Left ventricle myocardium superior (tissue), 1 donor: ENCODE measurements at regions not wholly inside any gene's neighbourhood (a gene's known extent, or its start where the extent isn't known, plus 50 kb on each side); places are given as distances from the start of the nearest gene placed in this dataset.

Source experiments
- ATAC-seq: fragments of 200-7000 bp; cut with Tn5 transposase; one replicate; pipeline ENCODE4 v1.9.1; 2020; ENCODE audit warnings: mild to moderate bottlenecking, moderate library complexity
- DNase-seq: peaks from one replicate; pipeline ENCODE4 v3.0.0-alpha.2; 2020
- intact Hi-C: fragments of 100-400 bp; cut with micrococcal nuclease; formaldehyde crosslinking; loops from one replicate; pipeline ENCODE4 v1.11.0; 2022
- donor health status: DM: no; HTN: yes; CAD: no; lungs with severe emphysema.

DNA sequence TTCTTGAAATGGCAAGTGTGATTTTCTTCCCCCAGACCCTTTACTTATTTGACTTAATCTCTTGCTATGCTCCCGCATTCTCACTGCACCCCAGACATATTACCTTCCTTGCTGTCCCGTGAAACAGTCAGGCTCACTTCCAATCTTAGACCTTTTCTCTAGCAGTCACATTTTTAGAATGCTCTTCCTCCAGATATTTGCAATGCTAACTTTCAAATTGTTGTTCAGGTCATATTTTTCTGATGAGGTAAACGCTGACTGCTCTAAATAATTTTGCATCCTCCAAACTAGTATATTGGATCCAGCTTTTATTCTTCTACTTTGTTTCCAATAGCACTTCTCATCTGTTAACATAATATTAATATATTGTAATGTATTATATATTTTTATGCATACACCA is 648.2 kb upstream of the NEGR1 start:
- intact Hi-C loops = no loop called here
- no peak for DNase-seq
- no peak for ATAC-seq

DNA sequence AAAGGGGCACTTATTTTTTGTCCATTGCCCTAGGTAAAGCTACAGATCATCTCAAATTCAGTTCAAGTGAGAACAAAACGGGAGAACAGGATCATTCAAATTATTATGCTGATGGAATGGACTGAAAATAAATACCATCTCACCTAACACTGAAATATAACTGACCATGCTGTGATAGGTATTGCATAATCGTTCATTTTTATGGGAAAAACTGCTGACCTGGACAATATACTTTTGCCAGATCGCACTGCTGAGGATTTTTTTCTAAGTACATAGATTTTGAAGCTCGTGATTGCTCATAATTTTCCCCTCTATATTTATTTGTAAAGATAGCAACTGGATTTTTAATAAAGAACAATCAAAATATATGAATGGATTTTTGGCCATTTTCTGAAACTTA is 636.6 kb upstream of the NEGR1 start:
- intact Hi-C loops = no loop called here
- no peak for ATAC-seq
- DNase-seq = no peak

DNA sequence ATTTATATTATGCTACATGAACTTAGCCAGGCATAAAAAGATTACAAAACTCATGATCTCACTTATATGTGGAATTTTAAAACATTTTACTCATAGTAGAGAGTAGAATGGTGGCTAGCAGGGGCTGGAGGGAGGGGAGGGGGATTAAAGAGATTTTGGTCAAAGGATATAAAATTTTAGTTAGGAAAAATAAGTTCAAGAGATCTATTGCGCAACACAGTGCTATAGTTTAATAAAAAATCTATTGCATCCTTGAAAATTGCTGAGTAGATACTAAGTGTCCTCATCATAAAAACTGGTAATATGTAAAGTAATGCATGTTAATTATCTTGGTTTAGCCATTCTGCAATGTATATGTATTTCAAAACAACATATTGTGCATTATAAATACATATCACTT is 635.6 kb upstream of the NEGR1 start:
- DNase-seq (no peak), ATAC-seq (no peak)
- intact Hi-C loops = no loop called here

DNA sequence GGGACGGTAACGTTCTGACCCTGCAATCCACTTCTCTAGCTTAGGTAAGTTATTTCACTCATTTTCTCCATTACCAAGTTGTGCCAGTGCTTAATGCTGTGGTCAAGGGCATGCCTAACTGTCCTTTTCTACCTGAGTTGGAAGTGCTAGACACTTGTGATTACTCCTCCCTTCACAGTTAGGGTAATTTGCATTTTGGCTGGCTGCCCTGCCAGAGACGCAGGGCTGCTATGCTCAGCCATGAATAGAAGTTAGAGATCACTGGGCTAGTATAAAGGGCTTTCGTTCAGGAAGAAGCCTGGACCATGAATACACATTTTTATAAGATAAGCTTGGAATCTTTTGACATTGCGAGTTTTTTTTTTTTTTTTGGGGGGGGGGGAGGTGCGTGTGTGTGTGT is 633.2 kb upstream of the NEGR1 start:
- intact Hi-C loops = no loop called here
- ATAC-seq = no peak

DNA sequence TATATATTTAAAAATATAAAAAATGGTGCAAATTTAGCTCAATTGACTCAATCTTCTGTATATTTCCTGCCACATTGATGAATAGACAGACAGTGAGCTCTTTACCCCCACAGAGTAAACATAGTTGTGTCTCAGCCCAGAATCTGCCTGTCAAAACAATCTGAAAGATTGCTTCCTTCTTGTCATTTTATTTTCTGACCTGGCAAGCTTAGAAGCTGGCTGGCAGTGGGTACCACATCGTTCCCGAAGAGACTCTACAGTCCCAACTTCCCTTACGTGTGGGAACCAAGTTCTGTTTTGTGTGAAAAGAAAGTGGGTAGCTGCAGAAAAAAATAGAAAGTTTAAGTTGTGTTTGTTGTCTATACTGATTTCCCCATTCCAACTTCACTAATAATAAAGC is 629.3 kb upstream of the NEGR1 start:
- ATAC-seq (no peak), DNase-seq (no peak)
- intact Hi-C loops = no loop called here

More for the DNA sequence above, 633.2 kb upstream of the NEGR1 start:
- DNase-seq = no peak

DNA sequence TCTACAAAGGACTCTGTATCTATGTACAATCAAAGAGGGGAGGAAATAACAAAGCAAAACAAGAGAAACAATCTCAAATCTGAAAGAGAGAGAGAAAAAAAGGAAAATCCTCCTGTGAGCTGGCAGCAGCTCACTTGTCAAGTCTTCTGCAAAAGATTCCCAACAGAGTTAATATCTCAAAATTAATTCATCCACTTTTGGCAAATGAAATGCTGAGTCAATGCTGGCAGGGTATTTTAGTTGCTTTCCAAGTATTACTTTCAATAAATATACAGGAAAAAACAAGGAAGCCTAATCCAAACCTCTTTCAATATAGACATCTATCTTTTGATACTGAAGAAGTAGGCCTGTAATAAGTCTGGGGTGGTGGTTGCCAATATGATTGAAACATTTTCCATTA is 613.9 kb upstream of the NEGR1 start:
- DNase-seq (no peak), ATAC-seq (no peak)
- intact Hi-C loops = no loop called here

DNA sequence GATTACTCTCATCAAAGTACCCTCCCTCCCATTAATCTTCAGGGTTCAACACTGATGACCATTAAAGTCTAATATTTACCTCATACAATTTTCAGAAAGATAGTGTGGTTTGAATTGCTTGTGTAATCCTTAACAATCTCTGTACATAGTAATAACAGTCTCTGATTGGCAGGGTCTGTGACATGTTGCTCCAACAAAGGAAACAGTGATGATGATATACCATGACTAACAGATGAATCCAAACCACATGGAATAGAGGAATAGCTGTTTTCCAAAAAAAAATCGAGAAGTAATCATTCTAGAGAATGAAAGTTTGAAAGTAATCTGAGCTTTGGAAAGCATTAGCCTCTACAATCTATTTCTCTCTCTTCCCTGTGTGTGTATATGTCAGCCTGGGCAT is 610.1 kb upstream of the NEGR1 start:
- intact Hi-C loops = no loop called here
- ATAC-seq (no peak), DNase-seq (no peak)

DNA sequence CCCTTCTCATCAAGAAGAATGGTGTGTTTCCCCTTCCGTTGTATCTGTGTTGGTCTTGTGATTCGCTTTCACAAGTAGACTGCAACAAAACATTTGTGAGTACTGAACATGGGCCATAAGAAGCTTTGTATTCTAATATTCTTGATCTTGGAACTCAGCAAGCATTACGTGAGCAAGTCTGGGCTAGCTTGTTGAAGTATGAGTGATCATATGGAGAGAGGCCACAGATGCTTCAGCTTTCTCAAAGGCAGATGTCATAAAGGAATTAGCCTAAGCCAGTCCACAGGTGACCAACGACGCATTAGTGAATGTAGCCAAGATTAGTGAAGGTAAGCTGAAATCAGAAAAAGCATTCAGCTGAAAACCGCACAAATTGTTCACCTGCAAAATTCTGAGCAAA is 609.6 kb upstream of the NEGR1 start:
- ATAC-seq (no peak), DNase-seq (no peak)
- intact Hi-C loops = no loop called here

DNA sequence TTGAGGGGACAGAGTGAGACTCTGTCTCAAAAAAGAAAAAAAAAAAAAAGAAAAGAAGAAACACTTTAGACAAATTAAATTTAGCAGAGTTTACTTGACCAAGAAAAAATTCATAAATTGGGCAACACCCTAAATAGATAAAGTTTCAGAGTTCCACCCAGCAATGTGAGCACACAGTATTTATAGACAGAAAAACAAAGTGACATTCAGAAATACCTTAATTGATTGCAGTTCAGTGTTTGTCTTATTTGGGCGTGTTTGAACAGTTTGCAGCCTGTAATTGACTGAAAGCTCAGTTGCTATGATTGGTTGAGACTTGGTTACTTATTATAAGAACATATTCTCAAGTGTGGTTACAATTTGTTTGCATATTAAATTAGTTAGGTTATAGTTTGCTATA is 603.5 kb upstream of the NEGR1 start:
- no peak for ATAC-seq
- intact Hi-C loops = no loop called here
- DNase-seq = no peak

DNA sequence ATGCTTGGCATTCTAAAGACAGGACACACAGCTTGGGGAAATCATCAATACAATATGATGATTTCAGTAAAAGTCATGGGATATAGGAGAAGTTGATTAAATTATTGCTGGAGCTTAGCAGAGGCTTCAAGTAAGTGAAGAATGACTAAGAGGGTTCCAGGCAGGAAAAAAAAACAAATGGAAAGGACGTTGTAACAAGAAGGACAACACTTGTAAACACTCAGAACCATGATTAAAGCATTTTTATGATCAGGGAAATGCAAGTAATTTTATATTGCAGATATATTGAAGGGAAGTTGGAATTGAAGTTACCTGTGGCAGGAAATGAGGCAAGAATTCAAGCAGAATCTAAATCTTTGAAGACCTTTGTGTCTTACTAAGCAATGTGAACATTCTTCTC is 602.7 kb upstream of the NEGR1 start:
- no peak for DNase-seq
- intact Hi-C loops = no loop called here
- no peak for ATAC-seq

DNA sequence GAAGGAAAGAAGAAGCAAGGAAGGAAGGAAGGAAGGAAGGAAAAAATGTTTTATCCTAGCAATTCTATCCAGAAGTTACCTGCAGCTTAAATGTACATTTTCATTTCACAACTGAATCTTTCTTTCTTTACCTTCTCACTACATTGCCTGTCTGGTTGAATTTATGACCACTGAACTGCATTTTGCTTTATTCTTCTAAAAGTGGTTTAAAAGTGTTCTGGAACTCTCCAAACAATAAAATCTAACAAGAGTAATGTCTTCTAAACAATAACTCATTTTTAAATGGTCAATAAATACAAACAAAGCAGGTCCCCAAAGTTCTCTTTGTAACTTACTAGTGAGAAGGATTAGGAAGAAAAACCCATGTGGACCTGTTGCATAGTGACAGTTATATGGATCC is 587.5 kb upstream of the NEGR1 start:
- DNase-seq (no peak), ATAC-seq (no peak)
- intact Hi-C loops = no loop called here

DNA sequence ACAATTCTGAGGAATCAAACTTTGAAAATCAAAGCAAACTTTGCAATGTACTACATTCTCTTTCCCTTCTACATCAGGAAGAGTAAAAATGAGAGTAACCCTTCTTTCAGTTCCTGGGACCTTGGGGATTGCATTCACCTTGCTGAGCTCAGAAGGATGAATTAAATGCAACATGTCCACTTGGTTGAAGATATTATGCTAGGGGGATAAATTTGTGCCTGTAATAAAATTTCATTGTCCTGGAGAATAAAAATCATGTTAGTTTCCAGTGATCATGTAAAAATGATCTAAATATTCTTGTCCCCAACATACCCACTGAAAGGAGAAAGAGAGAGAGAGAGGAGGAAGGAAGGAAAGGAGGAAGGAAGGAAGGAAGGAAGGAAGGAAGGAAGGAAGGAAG is 587.1 kb upstream of the NEGR1 start:
- no peak for DNase-seq
- intact Hi-C loops = no loop called here
- no peak for ATAC-seq

DNA sequence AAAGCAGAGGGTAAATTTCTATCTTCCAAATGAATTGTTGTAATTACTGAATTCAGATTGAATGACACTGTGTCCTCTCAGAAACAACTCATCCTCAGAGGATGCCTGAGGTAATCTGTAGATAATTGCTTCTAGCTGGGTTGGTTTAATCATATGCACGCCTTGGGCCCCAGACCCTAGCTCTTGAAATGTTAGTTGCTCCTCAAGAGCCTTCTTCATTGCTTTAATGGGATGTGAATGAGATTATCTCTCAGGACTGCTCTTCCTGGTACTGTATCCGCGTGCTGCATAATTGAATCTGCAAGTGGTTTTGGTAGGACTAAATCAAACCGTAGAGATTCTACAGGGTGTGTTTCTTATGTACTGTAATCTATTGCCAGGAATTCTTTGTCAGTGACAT is 569.3 kb upstream of the NEGR1 start:
- intact Hi-C loops = no loop called here
- DNase-seq (no peak), ATAC-seq (no peak)

DNA sequence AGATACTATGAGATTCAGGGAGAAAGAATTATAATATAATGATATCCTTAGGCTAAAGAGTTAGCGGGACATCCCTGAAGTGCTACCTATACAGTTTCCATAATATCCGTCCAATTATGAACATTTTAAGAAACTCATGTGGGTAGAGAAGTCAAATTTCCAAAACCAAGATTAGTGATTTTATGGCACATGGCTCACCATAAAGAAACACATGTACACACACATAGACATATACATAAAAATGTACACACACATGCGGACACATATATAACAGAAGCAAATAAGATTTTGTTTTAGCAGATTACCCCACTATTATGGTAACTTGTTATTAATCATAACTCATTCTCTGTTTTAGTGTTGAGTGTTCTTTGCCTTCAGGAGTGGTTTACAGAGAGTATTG is 566.7 kb upstream of the NEGR1 start:
- intact Hi-C loops = no loop called here
- DNase-seq (no peak), ATAC-seq (no peak)

DNA sequence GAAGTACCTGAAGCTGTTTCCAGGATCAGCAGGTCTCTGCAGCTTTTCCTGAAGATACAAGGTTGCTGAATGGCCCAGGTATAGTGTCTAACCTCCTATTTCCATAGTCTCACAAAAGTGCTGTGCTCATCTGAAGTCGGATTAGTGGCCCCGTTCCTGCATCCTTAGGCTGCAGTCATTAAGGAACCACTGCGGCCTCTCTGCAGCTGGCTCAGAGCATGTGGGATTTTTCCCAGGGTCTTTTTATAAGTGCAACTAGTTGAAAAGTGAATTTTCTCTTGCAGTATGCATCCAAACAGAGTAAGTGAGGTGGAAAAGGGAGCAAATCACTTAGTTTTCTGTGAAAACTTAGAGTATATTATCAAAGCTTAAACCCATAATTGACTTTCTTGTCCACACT is 565.3 kb upstream of the NEGR1 start:
- ATAC-seq (no peak), DNase-seq (no peak)
- intact Hi-C loops = no loop called here

DNA sequence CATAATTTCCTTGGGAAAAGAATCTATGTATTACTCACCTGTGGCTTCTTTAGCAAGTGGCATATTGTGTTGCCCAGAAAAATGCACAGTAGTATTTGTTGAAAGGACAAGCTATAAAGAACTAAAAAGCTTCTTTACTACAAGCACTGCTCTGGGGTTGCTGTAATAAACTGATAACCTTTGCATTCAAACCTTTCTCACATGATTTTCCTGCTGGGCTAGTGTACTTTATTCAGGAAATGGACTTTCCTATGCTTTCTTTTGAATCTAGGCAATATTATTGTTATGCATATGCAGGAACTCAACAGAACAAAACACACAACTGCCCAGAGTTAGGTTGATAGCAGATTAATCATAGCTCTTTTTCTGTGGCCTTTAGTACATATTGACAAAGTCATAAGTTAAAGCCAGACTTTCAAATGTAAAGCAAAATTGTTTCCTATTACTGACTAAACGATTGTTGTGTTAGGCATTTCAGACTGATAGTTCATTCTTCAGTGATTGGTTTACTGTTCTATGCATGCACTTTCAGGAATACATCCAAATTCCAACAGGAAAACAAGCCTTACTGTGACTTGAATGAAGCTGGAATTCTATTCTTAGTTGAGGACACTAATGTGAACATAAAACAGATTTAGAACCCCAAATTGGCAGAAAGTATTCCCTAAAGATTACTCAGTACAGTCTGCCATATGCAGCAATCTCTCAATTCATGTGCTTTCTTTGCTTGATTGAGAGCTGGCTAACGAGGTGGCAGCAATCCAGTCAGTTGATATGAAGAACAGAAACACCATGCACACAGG is 564.3 kb upstream of the NEGR1 start:
- intact Hi-C loops = no loop called here
- DNase-seq (no peak), ATAC-seq (no peak)

DNA sequence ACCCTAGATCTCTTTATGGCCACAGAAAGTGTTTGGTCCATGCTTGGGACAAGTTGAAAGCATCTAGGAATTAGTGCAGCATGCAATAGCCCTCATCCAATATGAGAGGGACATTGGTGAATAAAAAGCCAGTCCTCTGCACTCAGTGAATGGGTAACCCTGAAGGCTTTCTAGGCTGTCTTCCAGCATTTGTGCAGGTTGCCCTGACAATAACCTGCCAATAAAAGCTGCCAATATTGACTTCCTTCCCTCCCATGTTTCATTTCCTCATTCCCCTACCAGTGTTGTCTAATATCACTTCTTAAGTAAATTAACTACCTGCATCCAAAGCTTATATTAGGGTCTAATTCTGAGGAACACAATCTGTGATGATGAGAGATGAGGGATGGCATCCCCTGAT is 563.6 kb upstream of the NEGR1 start:
- no peak for ATAC-seq

DNA sequence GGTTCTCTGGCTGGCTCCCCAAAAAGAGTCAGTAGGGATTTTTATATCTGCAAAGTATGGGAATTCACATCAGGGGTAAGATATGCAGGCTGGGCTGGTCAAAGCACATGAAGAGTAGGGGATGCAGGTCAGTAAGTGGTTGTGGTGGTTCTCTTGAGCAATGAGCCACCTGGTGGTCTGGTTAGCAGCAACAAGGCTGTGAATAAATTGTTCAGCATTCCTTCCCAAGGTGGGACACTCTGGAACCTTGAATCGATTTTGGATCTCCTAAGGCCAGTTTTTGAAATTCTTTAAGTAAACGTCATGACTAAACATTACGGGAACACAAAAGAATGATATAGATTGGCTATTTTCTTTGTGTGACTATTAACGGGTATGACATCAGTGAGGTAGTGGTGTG is 563.0 kb upstream of the NEGR1 start:
- intact Hi-C loops = no loop called here
- ATAC-seq = no peak

More for the DNA sequence above, 563.6 kb upstream of the NEGR1 start:
- intact Hi-C loops = no loop called here
- no peak for DNase-seq

DNA sequence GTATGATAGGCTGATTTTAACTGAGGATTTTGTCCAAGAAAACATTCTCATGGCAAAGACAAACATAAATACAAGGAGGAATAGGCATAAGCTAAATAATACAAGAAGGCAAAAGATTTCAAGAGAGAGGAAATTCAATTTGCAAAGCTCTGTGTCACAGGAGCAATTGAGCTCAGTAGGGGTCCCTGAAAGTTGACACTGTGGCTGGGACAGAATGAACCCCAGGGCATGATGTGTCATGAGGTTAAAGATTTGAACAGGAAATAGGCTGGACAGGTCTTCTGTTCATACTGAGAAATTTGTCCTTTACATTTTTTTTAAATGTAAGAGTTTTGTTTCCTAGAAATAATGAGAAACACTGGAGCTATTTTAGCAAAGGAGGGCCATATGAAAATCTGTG is 555.4 kb upstream of the NEGR1 start:
- no peak for DNase-seq
- no peak for ATAC-seq
- intact Hi-C loops = no loop called here

More for the DNA sequence above, 563.0 kb upstream of the NEGR1 start:
- DNase-seq = no peak

DNA sequence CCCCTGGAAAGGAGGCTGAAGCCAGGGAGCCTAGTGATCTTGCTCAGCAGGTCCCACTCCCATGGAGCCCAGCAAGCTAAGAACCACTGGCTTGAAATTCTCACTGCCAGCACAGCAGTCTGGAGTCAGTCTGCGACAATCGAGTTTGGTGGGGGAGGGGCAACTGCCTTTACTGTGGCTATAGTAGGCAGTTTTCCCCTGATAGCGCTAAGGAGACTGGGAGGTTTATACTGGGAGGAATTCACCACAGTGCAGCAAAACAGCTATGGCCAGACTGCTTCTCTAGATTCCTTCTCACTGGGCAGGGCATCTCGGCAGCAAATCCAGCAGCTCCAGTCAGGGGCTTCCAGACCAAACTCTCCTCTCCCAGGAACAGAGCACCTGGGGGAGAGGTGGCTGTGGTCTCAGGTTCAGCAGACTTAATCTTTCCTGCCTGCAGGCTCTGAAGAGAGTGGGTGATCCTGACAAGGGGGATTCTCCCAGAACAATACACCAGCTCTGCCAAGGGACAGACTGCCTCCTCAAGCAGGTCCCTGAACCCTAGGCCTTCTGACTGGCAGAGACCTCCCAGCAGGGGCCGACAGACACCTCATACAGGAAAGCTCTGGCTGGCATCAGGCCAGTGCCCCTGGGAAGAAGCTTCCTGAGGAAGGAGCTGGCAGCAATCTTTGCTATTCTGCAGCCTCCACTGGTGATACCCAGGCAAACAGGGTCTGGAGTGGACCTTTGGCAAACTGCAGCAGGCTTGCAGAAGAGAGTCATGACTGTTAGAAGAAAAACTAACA is 548.5 kb upstream of the NEGR1 start:
- DNase-seq (no peak), ATAC-seq (no peak)

DNA sequence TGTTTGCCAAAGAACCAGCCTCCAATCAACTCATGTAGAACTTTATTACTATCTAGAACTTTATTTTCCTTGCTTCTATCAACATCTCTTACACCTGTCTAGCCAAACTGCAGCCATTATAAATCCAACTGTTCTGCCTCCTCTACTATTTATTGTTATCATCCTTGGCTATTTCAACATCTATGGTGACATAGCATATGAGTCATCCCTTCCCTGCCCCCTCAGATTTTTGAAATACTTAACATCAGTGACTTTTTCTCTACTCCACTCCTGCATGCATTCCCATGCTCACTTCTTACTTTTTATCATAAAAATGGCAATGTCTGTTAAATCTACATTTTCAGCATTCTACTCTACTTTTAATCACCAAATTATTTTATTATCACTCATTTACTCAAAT is 544.9 kb upstream of the NEGR1 start:
- no peak for ATAC-seq
- no peak for DNase-seq
- intact Hi-C loops = no loop called here

More for the DNA sequence above, 548.5 kb upstream of the NEGR1 start:
- intact Hi-C loops = no loop called here
